OCI-LY7 (cell line): ENCODE measurements at regions not wholly inside any gene's neighbourhood (a gene's known extent, or its start where the extent isn't known, plus 50 kb on each side); places are given as distances from the start of the nearest gene placed in this dataset.

Experiments used
- EZH2phosphoT487 ChIP-seq: fragments of 200-600 bp; sonication (generic); IDR thresholded peaks from 2 replicates; pipeline ENCODE4 v1.6.1; 2018; ENCODE audit warnings: low read depth, borderline replicate concordance, mild to moderate bottlenecking, mixed run types, antibody characterized with exemption, low read length, moderate library complexity, mixed read lengths
- TF ChIP-seq, protein P1 (sequence below): fragments of 200-600 bp; sonication (generic); conservative IDR thresholded peaks from 2 replicates; pipeline ENCODE4 v1.5.1; 2014; ENCODE audit warnings: mild to moderate bottlenecking, antibody characterized with exemption, low read length, moderate library complexity, mixed read lengths

- TF ChIP-seq, protein P1, sequence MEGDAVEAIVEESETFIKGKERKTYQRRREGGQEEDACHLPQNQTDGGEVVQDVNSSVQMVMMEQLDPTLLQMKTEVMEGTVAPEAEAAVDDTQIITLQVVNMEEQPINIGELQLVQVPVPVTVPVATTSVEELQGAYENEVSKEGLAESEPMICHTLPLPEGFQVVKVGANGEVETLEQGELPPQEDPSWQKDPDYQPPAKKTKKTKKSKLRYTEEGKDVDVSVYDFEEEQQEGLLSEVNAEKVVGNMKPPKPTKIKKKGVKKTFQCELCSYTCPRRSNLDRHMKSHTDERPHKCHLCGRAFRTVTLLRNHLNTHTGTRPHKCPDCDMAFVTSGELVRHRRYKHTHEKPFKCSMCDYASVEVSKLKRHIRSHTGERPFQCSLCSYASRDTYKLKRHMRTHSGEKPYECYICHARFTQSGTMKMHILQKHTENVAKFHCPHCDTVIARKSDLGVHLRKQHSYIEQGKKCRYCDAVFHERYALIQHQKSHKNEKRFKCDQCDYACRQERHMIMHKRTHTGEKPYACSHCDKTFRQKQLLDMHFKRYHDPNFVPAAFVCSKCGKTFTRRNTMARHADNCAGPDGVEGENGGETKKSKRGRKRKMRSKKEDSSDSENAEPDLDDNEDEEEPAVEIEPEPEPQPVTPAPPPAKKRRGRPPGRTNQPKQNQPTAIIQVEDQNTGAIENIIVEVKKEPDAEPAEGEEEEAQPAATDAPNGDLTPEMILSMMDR = no peak
- TF ChIP-seq EZH2phosphoT487 = no peak
These were observed 246.1 kb downstream of the FBXO15 start for GRCh38 chr18:73901566-73901965.
